ENCODE measurements at regions not wholly inside any gene's neighbourhood (a gene's known extent, or its start where the extent isn't known, plus 50 kb on each side); places are given as distances from the start of the nearest gene placed in this dataset. TPM values are rescaled to one million over a fixed set of nuclear protein-coding genes. Genes with fewer than 3 reads are reported as not detected.
"Not testable (repeated sequence)": the region's sequence is repeated elsewhere in the genome, so short reads cannot be mapped to it uniquely, and the experiment has no call there.

GRCh38 chr7:79513261-79513660 is 59.8 kb upstream of the MAGI2 start:
- Histone ChIP-seq H3K4me3 (ENCODE audit: low read length in 3 of 3) (no peak overlapping the region), H3K27ac (ENCODE audit: low read depth, low read length) (no peak overlapping the region), H3K27me3 (ENCODE audit: control insufficient read depth in 3 of 3, insufficient read depth in 3 of 3, low read length in 3 of 3) (no peaks in the 10 kb centered on the region), H3K36me3 (ENCODE audit: control insufficient read depth in 3 of 3, insufficient read depth in 3 of 3, low read length in 3 of 3) (no peaks in the 10 kb centered on the region), H3K4me1 (ENCODE audit: control insufficient read depth in 3 of 3, insufficient read depth in 3 of 3, low read length in 3 of 3) (no peaks in the 10 kb centered on the region), H3K9me3 (ENCODE audit: control insufficient read depth in 3 of 3, low read length in 3 of 3) (no peaks in the 10 kb centered on the region), H3K9ac (ENCODE audit: low read depth in 1 of 3, low read length in 3 of 3) (no peak overlapping the region)

DNA sequence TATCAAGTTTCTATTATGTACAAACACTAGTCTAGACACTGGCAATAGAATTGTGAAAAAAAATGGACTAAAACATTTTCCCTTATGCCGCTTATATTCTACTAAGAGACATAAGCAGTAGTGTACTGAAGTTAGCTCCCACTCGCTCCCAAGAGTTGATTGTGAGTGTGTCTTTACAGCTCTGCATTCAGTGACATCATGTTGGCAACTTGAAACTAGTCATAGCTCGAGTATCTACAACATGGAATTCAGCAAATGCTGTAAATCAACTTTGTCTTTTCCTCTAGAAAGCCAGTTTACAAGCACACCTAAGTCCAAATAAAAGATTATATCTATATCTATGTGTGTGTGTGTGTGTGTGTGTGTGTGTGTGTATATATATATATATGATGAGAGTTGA is 58.8 kb upstream of the MAGI2 start:
- no peaks in the 10 kb centered on the region for H3K4me1 ChIP-seq (ENCODE audit: control insufficient read depth in 3 of 3, insufficient read depth in 3 of 3, low read length in 3 of 3)
- no peak overlapping the region for H3K9ac ChIP-seq (ENCODE audit: low read depth in 1 of 3, low read length in 3 of 3)
- no peaks in the 10 kb centered on the region for H3K36me3 ChIP-seq (ENCODE audit: control insufficient read depth in 3 of 3, insufficient read depth in 3 of 3, low read length in 3 of 3)
- no peaks in the 10 kb centered on the region for H3K27me3 ChIP-seq (ENCODE audit: control insufficient read depth in 3 of 3, insufficient read depth in 3 of 3, low read length in 3 of 3)
- H3K27ac ChIP-seq (ENCODE audit: low read depth, low read length): no peak overlapping the region
- H3K4me3 ChIP-seq (ENCODE audit: low read length in 3 of 3): no peak overlapping the region
- no peaks in the 10 kb centered on the region for H3K9me3 ChIP-seq (ENCODE audit: control insufficient read depth in 3 of 3, low read length in 3 of 3)

DNA sequence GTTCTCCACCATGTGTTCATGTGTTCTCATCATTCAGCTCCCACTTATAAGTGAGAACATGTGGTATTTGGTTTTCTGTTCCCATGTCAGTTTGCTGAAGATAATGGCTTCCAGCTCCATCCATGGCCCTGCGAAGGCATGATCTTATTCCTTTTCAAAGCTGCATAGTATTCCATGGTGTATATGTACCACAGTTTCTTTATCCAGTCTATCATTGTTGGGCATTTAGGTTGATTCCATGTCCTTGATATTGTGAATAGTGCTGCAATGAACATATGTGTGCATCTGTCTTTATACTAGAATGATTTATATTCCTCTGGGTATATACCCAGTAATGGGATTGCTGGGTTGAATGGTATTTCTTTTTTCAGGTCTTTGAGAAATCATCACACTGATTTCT is 57.6 kb upstream of the MAGI2 start:
- H3K4me1 ChIP-seq (ENCODE audit: control insufficient read depth in 3 of 3, insufficient read depth in 3 of 3, low read length in 3 of 3); H3K9ac ChIP-seq (ENCODE audit: low read depth in 1 of 3, low read length in 3 of 3); H3K27me3 ChIP-seq (ENCODE audit: control insufficient read depth in 3 of 3, insufficient read depth in 3 of 3, low read length in 3 of 3); H3K4me3 ChIP-seq (ENCODE audit: low read length in 3 of 3); H3K9me3 ChIP-seq (ENCODE audit: control insufficient read depth in 3 of 3, low read length in 3 of 3); H3K36me3 ChIP-seq (ENCODE audit: control insufficient read depth in 3 of 3, insufficient read depth in 3 of 3, low read length in 3 of 3); H3K27ac ChIP-seq (ENCODE audit: low read depth, low read length): not testable (repeated sequence)

DNA sequence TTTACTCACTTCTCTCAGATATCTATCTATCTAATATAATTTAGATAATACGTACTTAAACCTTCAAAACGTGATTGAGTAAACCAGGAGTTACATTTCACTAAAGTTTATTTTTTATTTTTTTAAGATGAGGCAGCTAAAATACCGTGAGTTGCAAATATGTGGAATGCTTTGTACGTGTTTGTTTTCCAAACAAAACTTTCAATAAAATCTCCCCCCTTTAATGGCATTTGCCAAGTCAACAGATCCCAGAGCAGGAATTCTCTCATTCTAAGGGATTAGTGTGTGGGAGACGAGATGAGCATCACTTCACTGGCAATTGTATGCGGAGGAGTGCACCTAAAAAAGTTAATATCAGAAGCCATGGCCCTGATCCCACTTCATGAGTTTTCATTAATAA is 53.7 kb upstream of the MAGI2 start:
- Histone ChIP-seq H3K9ac (ENCODE audit: low read depth in 1 of 3, low read length in 3 of 3) (no peak overlapping the region), H3K27ac (ENCODE audit: low read depth, low read length) (no peak overlapping the region), H3K9me3 (ENCODE audit: control insufficient read depth in 3 of 3, low read length in 3 of 3) (no peaks in the 10 kb centered on the region), H3K36me3 (ENCODE audit: control insufficient read depth in 3 of 3, insufficient read depth in 3 of 3, low read length in 3 of 3) (no peaks in the 10 kb centered on the region), H3K27me3 (ENCODE audit: control insufficient read depth in 3 of 3, insufficient read depth in 3 of 3, low read length in 3 of 3) (no peaks in the 10 kb centered on the region), H3K4me3 (ENCODE audit: low read length in 3 of 3) (no peak overlapping the region), H3K4me1 (ENCODE audit: control insufficient read depth in 3 of 3, insufficient read depth in 3 of 3, low read length in 3 of 3) (no peaks in the 10 kb centered on the region)

DNA sequence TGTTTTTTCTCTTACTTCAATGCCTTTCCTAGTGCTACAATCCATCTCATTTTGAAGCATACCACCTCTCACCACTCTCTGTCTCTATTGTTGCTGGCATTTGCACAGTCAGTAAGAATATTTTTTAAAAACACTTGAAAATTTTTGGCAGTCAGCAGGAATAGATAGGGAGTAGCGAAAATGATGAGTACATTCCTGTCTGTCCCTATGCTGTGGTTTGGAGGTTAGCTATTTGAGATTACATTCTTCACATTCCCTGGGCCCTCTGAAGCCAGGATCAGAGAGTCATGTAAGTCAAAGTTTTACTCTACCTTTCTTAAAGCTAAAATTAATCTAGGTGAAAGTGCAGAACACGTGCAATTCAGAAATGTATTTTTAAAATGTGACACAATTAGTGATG is 53.0 kb upstream of the MAGI2 start:
- Histone ChIP-seq H3K9me3 (ENCODE audit: control insufficient read depth in 3 of 3, low read length in 3 of 3) (no peaks in the 10 kb centered on the region), H3K4me1 (ENCODE audit: control insufficient read depth in 3 of 3, insufficient read depth in 3 of 3, low read length in 3 of 3) (no peaks in the 10 kb centered on the region), H3K27me3 (ENCODE audit: control insufficient read depth in 3 of 3, insufficient read depth in 3 of 3, low read length in 3 of 3) (no peaks in the 10 kb centered on the region), H3K4me3 (ENCODE audit: low read length in 3 of 3) (no peak overlapping the region), H3K36me3 (ENCODE audit: control insufficient read depth in 3 of 3, insufficient read depth in 3 of 3, low read length in 3 of 3) (no peaks in the 10 kb centered on the region), H3K9ac (ENCODE audit: low read depth in 1 of 3, low read length in 3 of 3) (no peak overlapping the region), H3K27ac (ENCODE audit: low read depth, low read length) (no peak overlapping the region)

GRCh38 chr7:79504607-79505389 is 51.3 kb upstream of the MAGI2 start:
- Histone ChIP-seq H3K27me3 (ENCODE audit: control insufficient read depth in 3 of 3, insufficient read depth in 3 of 3, low read length in 3 of 3) (no peaks in the 10 kb centered on the region), H3K4me1 (ENCODE audit: control insufficient read depth in 3 of 3, insufficient read depth in 3 of 3, low read length in 3 of 3) (no peaks in the 10 kb centered on the region), H3K4me3 (ENCODE audit: low read length in 3 of 3) (no peak overlapping the region), H3K9ac (ENCODE audit: low read depth in 1 of 3, low read length in 3 of 3) (no peak overlapping the region), H3K9me3 (ENCODE audit: control insufficient read depth in 3 of 3, low read length in 3 of 3) (no peaks in the 10 kb centered on the region), H3K36me3 (ENCODE audit: control insufficient read depth in 3 of 3, insufficient read depth in 3 of 3, low read length in 3 of 3) (no peaks in the 10 kb centered on the region), H3K27ac (ENCODE audit: low read depth, low read length) (no peak overlapping the region)

Small RNAs in the stretch of these regions (small RNA-seq; reads per million reads assigned to genes)
- not detected for gene RNA5SP234
- not detected for gene RNU6-849P

Measured in skeletal muscle tissue (tissue), 4 donors.